Nephron (organoid): ENCODE measurements at regions not wholly inside any gene's neighbourhood (a gene's known extent, or its start where the extent isn't known, plus 50 kb on each side); places are given as distances from the start of the nearest gene placed in this dataset.

Experiments
- H3K27ac Mint-ChIP-seq, 3 experiments: 2 replicates each; pipeline ENCODE4 v1.8.0; 2020; ENCODE audit warnings: mixed read lengths in 3 of 3, mild to moderate bottlenecking in 2 of 3, moderate library complexity in 1 of 3
- H3K27me3 Mint-ChIP-seq: 2 replicates; pipeline ENCODE4 v1.8.0; 2021; ENCODE audit warnings: low read depth, mild to moderate bottlenecking, moderate library complexity, mixed read lengths
- H3K36me3 Mint-ChIP-seq: 2 replicates; pipeline ENCODE4 v1.8.0; 2020; ENCODE audit warnings: low read depth, mixed read lengths
- H3K4me1 Mint-ChIP-seq: 2 replicates; pipeline ENCODE4 v1.8.0; 2020; ENCODE audit warnings: mixed read lengths
- H3K4me3 Mint-ChIP-seq, 3 experiments: 2 replicates each; pipeline ENCODE4 v1.8.0; 2020; ENCODE audit warnings: mild to moderate bottlenecking in 3 of 3, mixed read lengths in 3 of 3, moderate library complexity in 2 of 3
- H3K9me3 Mint-ChIP-seq: 2 replicates; pipeline ENCODE4 v1.8.0; 2020; ENCODE audit warnings: mixed read lengths
- TF ChIP-seq, protein P1 (sequence below), 3 experiments: fragments of 200-600 bp; sonication (generic); IDR thresholded peaks; one replicate each; pipeline ENCODE4 v1.5.0; 2021; ENCODE audit warnings: antibody characterized with exemption in 3 of 3; ENCODE audit not compliant: unreplicated experiment in 3 of 3

GRCh38 chr6:21732731-21733130, 139.2 kb downstream of the SOX4 start:
- Mint-ChIP-seq H3K27me3 (no peaks in the 10 kb centered on the region), H3K36me3 (peaks cover 15% of the 10 kb centered on the region)

GRCh38 chr6:21733311-21733710, 139.8 kb downstream of the SOX4 start:
- no peaks in the 10 kb centered on the region for H3K27me3 Mint-ChIP-seq

More at GRCh38 chr6:21732731-21733130, 139.2 kb downstream of the SOX4 start:
- H3K27ac Mint-ChIP-seq, result peak overlapping the region; percentile 59 to 81 (median 76)
- TF ChIP-seq, protein P1, sequence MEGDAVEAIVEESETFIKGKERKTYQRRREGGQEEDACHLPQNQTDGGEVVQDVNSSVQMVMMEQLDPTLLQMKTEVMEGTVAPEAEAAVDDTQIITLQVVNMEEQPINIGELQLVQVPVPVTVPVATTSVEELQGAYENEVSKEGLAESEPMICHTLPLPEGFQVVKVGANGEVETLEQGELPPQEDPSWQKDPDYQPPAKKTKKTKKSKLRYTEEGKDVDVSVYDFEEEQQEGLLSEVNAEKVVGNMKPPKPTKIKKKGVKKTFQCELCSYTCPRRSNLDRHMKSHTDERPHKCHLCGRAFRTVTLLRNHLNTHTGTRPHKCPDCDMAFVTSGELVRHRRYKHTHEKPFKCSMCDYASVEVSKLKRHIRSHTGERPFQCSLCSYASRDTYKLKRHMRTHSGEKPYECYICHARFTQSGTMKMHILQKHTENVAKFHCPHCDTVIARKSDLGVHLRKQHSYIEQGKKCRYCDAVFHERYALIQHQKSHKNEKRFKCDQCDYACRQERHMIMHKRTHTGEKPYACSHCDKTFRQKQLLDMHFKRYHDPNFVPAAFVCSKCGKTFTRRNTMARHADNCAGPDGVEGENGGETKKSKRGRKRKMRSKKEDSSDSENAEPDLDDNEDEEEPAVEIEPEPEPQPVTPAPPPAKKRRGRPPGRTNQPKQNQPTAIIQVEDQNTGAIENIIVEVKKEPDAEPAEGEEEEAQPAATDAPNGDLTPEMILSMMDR (IDR thresholded peaks at IDR 0.05; ENCODE audit: unreplicated experiment in 3 of 3), result no peak
- peaks cover 51% of the 10 kb centered on the region for H3K4me1 Mint-ChIP-seq
- H3K9me3 Mint-ChIP-seq, result no peaks in the 10 kb centered on the region
- H3K4me3 Mint-ChIP-seq, result peak overlapping the region in 1 of 3 experiments; percentile 29

GRCh38 chr6:21734204-21734603, 140.7 kb downstream of the SOX4 start:
- Mint-ChIP-seq H3K36me3 (peaks cover 10% of the 10 kb centered on the region), H3K4me1 (peaks cover 59% of the 10 kb centered on the region), H3K27ac (peak overlapping the region in 2 of 3 experiments; percentile 44 to 81), H3K9me3 (no peaks in the 10 kb centered on the region), H3K27me3 (no peaks in the 10 kb centered on the region), H3K4me3 (no peak overlapping the region)
- TF ChIP-seq, protein P1 (IDR thresholded peaks at IDR 0.05; ENCODE audit: unreplicated experiment in 3 of 3), result no peak

More at GRCh38 chr6:21733311-21733710, 139.8 kb downstream of the SOX4 start:
- Mint-ChIP-seq H3K27ac (peak overlapping the region; percentile 59 to 81 (median 81)), H3K4me1 (peaks cover 56% of the 10 kb centered on the region), H3K36me3 (peaks cover 11% of the 10 kb centered on the region), H3K4me3 (no peak overlapping the region), H3K9me3 (no peaks in the 10 kb centered on the region)
- TF ChIP-seq, protein P1 (IDR thresholded peaks at IDR 0.05; ENCODE audit: unreplicated experiment in 3 of 3), result no peak

DNA sequence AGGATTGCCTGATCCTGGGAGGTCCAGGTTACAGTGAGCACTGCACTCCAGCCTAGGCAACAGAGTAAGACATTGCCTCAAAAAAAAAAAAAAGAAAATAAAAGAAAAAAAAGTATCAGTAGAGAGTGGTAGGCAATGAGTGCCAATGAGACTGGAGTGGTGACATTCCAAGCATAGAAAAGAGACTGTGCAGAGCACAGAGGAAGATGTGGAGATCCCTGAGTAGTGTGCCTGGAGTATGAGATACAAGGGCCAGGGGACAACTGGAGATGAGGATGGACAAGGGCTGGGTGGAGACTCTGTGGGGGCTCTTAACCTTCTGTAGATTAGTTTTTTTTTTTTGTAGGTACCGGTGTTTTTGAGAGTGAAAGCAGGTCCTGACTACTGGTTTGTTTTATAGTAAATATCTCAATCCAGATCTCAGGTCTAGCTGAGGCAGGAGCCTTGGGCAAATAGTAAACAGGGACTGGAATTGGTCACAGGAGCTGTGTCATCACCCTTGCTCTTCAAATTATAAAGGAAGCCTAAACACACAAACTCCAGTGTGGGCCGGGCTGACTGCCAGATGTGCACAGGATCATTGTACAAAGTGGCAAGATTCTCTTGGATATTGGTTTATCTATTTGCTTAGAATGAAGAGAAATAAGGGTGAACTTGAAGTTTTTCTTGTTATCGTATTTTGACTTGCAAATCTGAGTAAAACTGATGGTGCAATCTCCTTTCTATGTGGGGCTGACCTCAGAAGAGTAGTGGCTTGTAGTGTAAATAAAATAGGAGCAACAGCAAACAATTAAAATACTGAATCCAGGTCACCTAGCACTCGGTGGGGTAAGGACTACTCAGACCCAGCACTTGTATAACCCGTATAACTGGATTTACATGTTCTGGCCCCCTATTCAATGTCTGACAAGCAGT, 144.9 kb downstream of the SOX4 start:
- Mint-ChIP-seq H3K27ac (peak overlapping the region; percentile 13 to 72 (median 60)), H3K36me3 (peaks cover 9% of the 10 kb centered on the region), H3K4me3 (peak overlapping the region in 1 of 3 experiments; percentile 51), H3K27me3 (no peaks in the 10 kb centered on the region), H3K9me3 (no peaks in the 10 kb centered on the region), H3K4me1 (peaks cover 69% of the 10 kb centered on the region)
- TF ChIP-seq, protein P1 (IDR thresholded peaks at IDR 0.05; ENCODE audit: unreplicated experiment in 3 of 3), result no peak

DNA sequence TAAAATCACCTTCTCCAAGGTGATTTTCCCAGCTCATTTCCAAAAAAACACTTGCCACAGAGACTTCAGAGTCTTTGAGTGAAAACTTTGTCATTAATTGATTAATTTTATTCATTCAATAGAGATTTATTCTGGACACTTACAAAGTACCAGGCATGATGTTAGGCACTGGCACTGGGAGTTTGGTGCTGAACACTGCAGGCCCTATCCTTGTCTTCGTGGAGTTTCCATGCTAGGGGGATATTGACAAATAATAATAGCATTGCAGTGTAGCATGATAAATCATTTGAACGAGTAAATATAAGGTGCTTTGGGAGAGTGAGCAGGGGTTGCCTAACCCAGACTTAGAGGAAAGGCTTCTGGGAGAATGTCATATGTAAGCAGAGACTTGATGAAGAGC, 145.7 kb downstream of the SOX4 start:
- H3K27ac Mint-ChIP-seq, result peak overlapping the region; percentile 70 to 75 (median 71)
- no peaks in the 10 kb centered on the region for H3K9me3 Mint-ChIP-seq
- TF ChIP-seq, protein P1 (IDR thresholded peaks at IDR 0.05; ENCODE audit: unreplicated experiment in 3 of 3), result no peak
- H3K4me1 Mint-ChIP-seq, result peaks cover 61% of the 10 kb centered on the region
- peak overlapping the region in 1 of 3 experiments; percentile 16 for H3K4me3 Mint-ChIP-seq
- H3K36me3 Mint-ChIP-seq, result peaks cover 7% of the 10 kb centered on the region
- no peaks in the 10 kb centered on the region for H3K27me3 Mint-ChIP-seq
